Neural crest cell (in vitro differentiated cells): ENCODE measurements at regions not wholly inside any gene's neighbourhood (a gene's known extent, or its start where the extent isn't known, plus 50 kb on each side); places are given as distances from the start of the nearest gene placed in this dataset.

Experiments
- DNase-seq: peaks from one replicate; pipeline ENCODE4 v3.0.0; 2021; ENCODE audit warnings: low read depth, mixed read lengths, low spot score
- H3K27ac Mint-ChIP-seq: one replicate; pipeline ENCODE4 v1.8.0; 2021; ENCODE audit warnings: mild to moderate bottlenecking, mixed read lengths; ENCODE audit not compliant: unreplicated experiment
- H3K27me3 Mint-ChIP-seq: 2 replicates; pipeline ENCODE4 v1.8.0; 2021; ENCODE audit warnings: low read depth, mild to moderate bottlenecking, mixed read lengths
- H3K36me3 Mint-ChIP-seq: 2 replicates; pipeline ENCODE4 v1.8.0; 2021; ENCODE audit warnings: low read depth, mild to moderate bottlenecking, mixed read lengths
- H3K4me1 Mint-ChIP-seq: 2 replicates; pipeline ENCODE4 v1.8.0; 2021; ENCODE audit warnings: mixed read lengths
- H3K4me3 Mint-ChIP-seq: one replicate; pipeline ENCODE4 v1.8.0; 2021; ENCODE audit warnings: mild to moderate bottlenecking, mixed read lengths
- H3K9me3 Mint-ChIP-seq: 2 replicates; pipeline ENCODE4 v1.8.0; 2021; ENCODE audit warnings: mixed read lengths
- CTCF ChIP-seq: fragments of 200-600 bp; sonication (generic); conservative IDR thresholded peaks from 2 replicates; pipeline ENCODE4 v1.5.0; 2021; ENCODE audit warnings: antibody characterized with exemption, mild to moderate bottlenecking

- no peak for TF ChIP-seq CTCF
- Mint-ChIP-seq H3K27me3 (no peaks in the 10 kb centered on the region), H3K4me3 (no peak overlapping the region), H3K36me3 (no peaks in the 10 kb centered on the region), H3K9me3 (peaks cover 4% of the 10 kb centered on the region), H3K27ac (no peak overlapping the region), H3K4me1 (peaks cover 39% of the 10 kb centered on the region)
- DNase-seq, result no peak
Observed at GRCh38 chr6:144345451-144345850, 60.3 kb downstream of the UTRN start.

GRCh38 chr6:144346719-144347447 is 61.7 kb downstream of the UTRN start:
- H3K9me3 Mint-ChIP-seq, result peaks cover 4% of the 10 kb centered on the region
- no peak for DNase-seq
- H3K36me3 Mint-ChIP-seq, result no peaks in the 10 kb centered on the region
- no peak overlapping the region for H3K4me3 Mint-ChIP-seq
- no peak overlapping the region for H3K27ac Mint-ChIP-seq
- H3K27me3 Mint-ChIP-seq, result no peaks in the 10 kb centered on the region
- TF ChIP-seq CTCF, result no peak
- H3K4me1 Mint-ChIP-seq, result peaks cover 28% of the 10 kb centered on the region

- peaks cover 4% of the 10 kb centered on the region for H3K9me3 Mint-ChIP-seq
- H3K4me3 Mint-ChIP-seq, result no peak overlapping the region
- DNase-seq, result no peak
- H3K27me3 Mint-ChIP-seq, result no peaks in the 10 kb centered on the region
- TF ChIP-seq CTCF, result no peak
- H3K36me3 Mint-ChIP-seq, result no peaks in the 10 kb centered on the region
- H3K27ac Mint-ChIP-seq, result peak overlapping the region; percentile 59
- peaks cover 28% of the 10 kb centered on the region for H3K4me1 Mint-ChIP-seq
Observed at GRCh38 chr6:144347448-144347759, 62.3 kb downstream of the UTRN start.

- TF ChIP-seq CTCF, result no peak
- Mint-ChIP-seq H3K36me3 (no peaks in the 10 kb centered on the region), H3K27me3 (no peaks in the 10 kb centered on the region), H3K9me3 (peaks cover 4% of the 10 kb centered on the region), H3K4me1 (peaks cover 28% of the 10 kb centered on the region), H3K27ac (no peak overlapping the region), H3K4me3 (no peak overlapping the region)
- DNase-seq, result no peak
Observed at GRCh38 chr6:144347933-144348332, 62.8 kb downstream of the UTRN start.

- no peak overlapping the region for H3K4me3 Mint-ChIP-seq
- no peak overlapping the region for H3K27ac Mint-ChIP-seq
- DNase-seq, result no peak
- peaks cover 16% of the 10 kb centered on the region for H3K4me1 Mint-ChIP-seq
- TF ChIP-seq CTCF, result no peak
- H3K9me3 Mint-ChIP-seq, result peaks cover 4% of the 10 kb centered on the region
- no peaks in the 10 kb centered on the region for H3K36me3 Mint-ChIP-seq
- H3K27me3 Mint-ChIP-seq, result no peaks in the 10 kb centered on the region
Observed at GRCh38 chr6:144349690-144350527, 64.8 kb downstream of the UTRN start.
